Loucy (cell line): ENCODE measurements at regions not wholly inside any gene's neighbourhood (a gene's known extent, or its start where the extent isn't known, plus 50 kb on each side); places are given as distances from the start of the nearest gene placed in this dataset.

ENCODE experiments used
- EZH2phosphoT487 ChIP-seq: fragments of 200-600 bp; IDR thresholded peaks from 2 replicates; pipeline ENCODE4 v1.6.1; 2018; ENCODE audit warnings: antibody characterized with exemption, mild to moderate bottlenecking, moderate library complexity, borderline replicate concordance
- TF ChIP-seq, protein P1 (sequence below): fragments of 200-600 bp; sonication (generic); conservative IDR thresholded peaks from 2 replicates; pipeline ENCODE4 v1.5.1; 2014; ENCODE audit warnings: mild to moderate bottlenecking, antibody characterized with exemption, low read length

DNA sequence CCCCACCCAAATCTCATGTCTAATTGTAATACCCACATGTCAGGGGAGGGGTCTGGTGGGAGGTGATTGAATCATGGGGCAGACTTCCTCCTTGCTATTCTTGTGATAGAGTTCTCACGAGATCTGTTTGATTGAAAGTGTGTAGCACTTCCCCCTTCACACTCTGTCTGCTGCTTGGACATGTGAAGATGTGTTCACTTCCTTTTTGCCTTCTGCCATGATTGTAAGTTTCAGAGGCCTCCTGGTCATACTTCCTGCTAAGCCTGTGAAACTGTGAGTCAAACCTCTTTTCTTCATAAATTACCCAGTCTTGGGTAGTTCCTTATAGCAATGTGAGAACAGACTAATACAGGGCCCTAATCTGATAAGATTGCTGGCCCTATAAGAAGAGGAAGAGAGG lies 1514.8 kb downstream of the RPA4 start:
- TF ChIP-seq, protein P1, sequence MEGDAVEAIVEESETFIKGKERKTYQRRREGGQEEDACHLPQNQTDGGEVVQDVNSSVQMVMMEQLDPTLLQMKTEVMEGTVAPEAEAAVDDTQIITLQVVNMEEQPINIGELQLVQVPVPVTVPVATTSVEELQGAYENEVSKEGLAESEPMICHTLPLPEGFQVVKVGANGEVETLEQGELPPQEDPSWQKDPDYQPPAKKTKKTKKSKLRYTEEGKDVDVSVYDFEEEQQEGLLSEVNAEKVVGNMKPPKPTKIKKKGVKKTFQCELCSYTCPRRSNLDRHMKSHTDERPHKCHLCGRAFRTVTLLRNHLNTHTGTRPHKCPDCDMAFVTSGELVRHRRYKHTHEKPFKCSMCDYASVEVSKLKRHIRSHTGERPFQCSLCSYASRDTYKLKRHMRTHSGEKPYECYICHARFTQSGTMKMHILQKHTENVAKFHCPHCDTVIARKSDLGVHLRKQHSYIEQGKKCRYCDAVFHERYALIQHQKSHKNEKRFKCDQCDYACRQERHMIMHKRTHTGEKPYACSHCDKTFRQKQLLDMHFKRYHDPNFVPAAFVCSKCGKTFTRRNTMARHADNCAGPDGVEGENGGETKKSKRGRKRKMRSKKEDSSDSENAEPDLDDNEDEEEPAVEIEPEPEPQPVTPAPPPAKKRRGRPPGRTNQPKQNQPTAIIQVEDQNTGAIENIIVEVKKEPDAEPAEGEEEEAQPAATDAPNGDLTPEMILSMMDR: no peak
- no peak for TF ChIP-seq EZH2phosphoT487
